ENCODE measurements at regions not wholly inside any gene's neighbourhood (a gene's known extent, or its start where the extent isn't known, plus 50 kb on each side); places are given as distances from the start of the nearest gene placed in this dataset.

DNA sequence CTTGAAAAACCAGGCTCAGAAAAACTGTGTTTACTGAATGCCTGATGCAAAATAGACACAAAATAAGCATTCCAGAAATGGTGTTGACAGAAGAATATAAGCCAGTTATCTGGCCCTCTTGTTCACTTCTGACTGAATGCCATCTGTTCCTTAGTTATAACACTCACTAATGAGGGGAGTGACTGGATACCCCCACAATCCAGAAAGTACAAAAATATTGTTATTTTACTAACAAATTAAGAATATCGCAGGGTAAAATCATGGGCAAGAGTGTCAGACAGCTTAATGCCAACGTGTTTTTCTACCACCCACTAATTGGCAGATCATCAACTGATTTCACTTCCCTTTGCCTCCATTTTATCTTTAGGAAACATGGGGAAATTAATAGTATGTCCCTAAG is 477.3 kb upstream of the FLRT2 start:
- Histone ChIP-seq H3K9me3 (replicated peaks; ENCODE audit: control insufficient read depth, insufficient read depth, low read length) (no peaks in the 10 kb centered on the region), H3K4me1 (ENCODE audit: control insufficient read depth, extremely low read depth, insufficient read depth, low read length) (no peaks in the 10 kb centered on the region), H3K36me3 (ENCODE audit: control insufficient read depth in 2 of 2, extremely low read depth in 1 of 2, insufficient read depth in 2 of 2, low read length in 2 of 2) (no peaks in the 10 kb centered on the region), H3K27me3 (ENCODE audit: control insufficient read depth in 2 of 2, insufficient read depth in 2 of 2, low read length in 2 of 2) (no peaks in the 10 kb centered on the region), H3K9ac (replicated peaks; ENCODE audit: extremely low read depth, insufficient read depth, low read length) (no peak overlapping the region), H2AFZ (ENCODE audit: low read depth, low read length) (no peak overlapping the region), H3K4me3 (replicated peaks in 1 of 3; ENCODE audit: insufficient read depth in 1 of 3, low read depth in 1 of 3, low read length in 3 of 3) (no peak overlapping the region), H4K20me1 (replicated peaks; ENCODE audit: control insufficient read depth, extremely low read depth, insufficient read depth, low read length) (no peaks in the 10 kb centered on the region), H3K27ac (ENCODE audit: insufficient read depth, low read depth, low read length) (no peak overlapping the region), H3K4me2 (ENCODE audit: insufficient read depth, low read length) (no peak overlapping the region), H3K9me1 (replicated peaks; ENCODE audit: control insufficient read depth, extremely low read depth, insufficient read depth, low read length) (no peaks in the 10 kb centered on the region), H3K79me2 (ENCODE audit: control insufficient read depth, insufficient read depth, low read length) (no peaks in the 10 kb centered on the region)
- ChIA-PET POLR2A (no interaction called here), CTCF (no interaction called here)
- no peak for FAIRE-seq
- intact Hi-C loops (cut with micrococcal nuclease) = no loop called here
- dilution Hi-C loops (cut with MboI; ENCODE audit: extremely low pct_ligation_motif_present, low sequenced_read_pairs) = no loop called here
- DNase-seq (ENCODE audit: low read depth, low spot score) = no peak
- TF ChIP-seq JUN (IDR thresholded peaks at IDR 0.05; ENCODE audit: borderline replicate concordance, insufficient read depth, insufficient read length, low read depth) (no peak), POLR2A (IDR thresholded peaks at IDR 0.05; ENCODE audit: low read depth, low read length) (no peak), EZH2 (IDR thresholded peaks at IDR 0.05; ENCODE audit: borderline replicate concordance, low read depth, low read length, severe bottlenecking) (no peak), GATA2 (IDR thresholded peaks at IDR 0.05; ENCODE audit: insufficient read depth, insufficient read length, low read depth, low read length) (no peak), POLR2AphosphoS5 (IDR thresholded peaks at IDR 0.05; ENCODE audit: insufficient read depth, low read depth, low read length) (no peak), CTCF (IDR thresholded peaks at IDR 0.05; ENCODE audit: extremely low read depth in 1 of 2, insufficient read depth in 1 of 2, low read depth in 1 of 2, low read length in 2 of 2) (no peak), MAX (IDR thresholded peaks at IDR 0.05; ENCODE audit: insufficient read depth, insufficient read length) (no peak), FOS (IDR thresholded peaks at IDR 0.05; ENCODE audit: borderline replicate concordance, insufficient read depth, low read length) (no peak), MYC (IDR thresholded peaks at IDR 0.05; ENCODE audit: low read depth, low read length) (no peak)
- BruUV-seq (replicated peaks) = no TSS peak
